ENCODE measurements at regions not wholly inside any gene's neighbourhood (a gene's known extent, or its start where the extent isn't known, plus 50 kb on each side); places are given as distances from the start of the nearest gene placed in this dataset.

GRCh38 chrX:107576841-107577240, 51.5 kb upstream of the PRPS1 start:
- peaks cover 11% of the 10 kb centered on the region for H3K9me3 Mint-ChIP-seq
- H3K36me3 Mint-ChIP-seq (ENCODE audit: low read depth): peaks cover 10% of the 10 kb centered on the region
- no peak for TF ChIP-seq CTCF (conservative IDR thresholded peaks at IDR 0.05)
- no peaks in the 10 kb centered on the region for H3K27me3 Mint-ChIP-seq (ENCODE audit: low read depth)
- H3K4me3 Mint-ChIP-seq: no peak overlapping the region
- no peaks in the 10 kb centered on the region for H3K4me1 Mint-ChIP-seq
- no peak for DNase-seq (ENCODE audit: low read depth, low spot score)
- no peak overlapping the region for H3K27ac Mint-ChIP-seq (ENCODE audit: unreplicated experiment)

- H3K27me3 Mint-ChIP-seq (ENCODE audit: low read depth): no peaks in the 10 kb centered on the region
Measured at GRCh38 chrX:107577933-107578332, 50.4 kb upstream of the PRPS1 start.

More at GRCh38 chrX:107577933-107578332, 50.4 kb upstream of the PRPS1 start:
- Mint-ChIP-seq H3K4me3 (no peak overlapping the region), H3K27ac (ENCODE audit: unreplicated experiment) (no peak overlapping the region), H3K36me3 (ENCODE audit: low read depth) (peaks cover 7% of the 10 kb centered on the region), H3K4me1 (no peaks in the 10 kb centered on the region), H3K9me3 (peaks cover 8% of the 10 kb centered on the region)
- TF ChIP-seq CTCF (conservative IDR thresholded peaks at IDR 0.05): no peak
- DNase-seq (ENCODE audit: low read depth, low spot score): no peak

Measured in neural crest cell (in vitro differentiated cells).